Suppressor macrophage treated with lipopolysaccharide for 4 hours (primary cell): ENCODE measurements at regions not wholly inside any gene's neighbourhood (a gene's known extent, or its start where the extent isn't known, plus 50 kb on each side); places are given as distances from the start of the nearest gene placed in this dataset.
"Not testable (repeated sequence)": the region's sequence is repeated elsewhere in the genome, so short reads cannot be mapped to it uniquely, and the experiment has no call there.

ENCODE experiments used
- DNase-seq: peaks from one replicate; pipeline ENCODE4 v3.0.0-alpha.2; 2020

DNA sequence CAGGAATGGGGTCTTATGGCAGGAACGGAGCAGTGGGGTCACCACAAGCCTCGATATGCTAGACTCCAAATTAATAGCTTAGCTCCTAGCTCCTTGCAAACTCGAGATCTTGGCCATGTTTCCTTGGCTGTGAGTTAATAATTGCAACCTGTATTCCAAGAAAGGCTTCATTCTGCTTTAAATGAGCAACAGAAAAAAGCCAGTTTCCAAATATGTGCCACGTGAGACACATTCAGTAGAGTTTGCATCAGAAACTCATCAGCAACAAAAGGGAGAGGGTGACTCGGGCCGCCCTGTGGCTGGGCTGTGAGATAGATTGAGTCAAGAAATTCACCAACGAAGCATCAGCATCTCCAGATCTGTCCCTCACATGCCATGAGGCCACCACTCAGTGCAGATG is 112.0 kb downstream of the NPTX2 start:
- DNase-seq = no peak

DNA sequence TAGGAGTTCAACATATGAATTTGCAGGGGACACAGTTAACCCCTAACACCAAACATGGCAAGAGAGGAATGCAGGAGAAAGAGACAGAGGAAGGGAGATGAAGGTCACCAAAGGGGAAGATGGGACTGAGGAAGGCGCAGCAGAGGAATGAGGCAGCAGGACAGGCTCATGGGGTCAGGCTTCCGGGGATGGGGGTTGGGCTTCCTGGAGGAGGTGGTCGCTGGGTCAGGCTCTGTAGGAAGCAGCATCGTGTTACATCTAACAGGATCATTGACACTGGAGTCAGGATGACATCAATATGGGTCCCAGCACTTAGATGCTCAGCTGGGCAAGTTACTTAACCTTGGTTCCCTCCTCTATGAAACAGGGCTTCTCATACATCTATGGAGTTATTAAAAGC is 113.2 kb downstream of the NPTX2 start:
- DNase-seq = no peak

DNA sequence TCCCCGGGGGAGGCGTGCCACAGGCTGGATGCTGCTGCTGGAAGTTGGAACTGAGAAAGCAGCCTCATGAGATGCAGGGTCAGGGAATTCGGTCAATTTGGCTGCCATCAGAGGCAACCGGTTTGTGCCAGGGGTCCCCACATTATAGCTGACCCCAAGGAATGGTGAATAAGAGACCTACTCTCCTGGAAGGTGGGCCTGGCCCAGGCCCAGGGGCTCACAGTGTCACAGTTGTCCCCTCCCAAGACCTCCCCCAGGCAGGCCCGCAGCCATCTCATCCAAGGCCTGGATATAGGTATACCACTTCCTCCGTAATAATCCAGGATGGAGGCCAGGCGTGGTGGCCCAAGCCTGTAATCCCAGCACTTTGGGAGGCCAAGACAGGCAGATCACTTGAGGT is 114.6 kb downstream of the NPTX2 start:
- no peak for DNase-seq

DNA sequence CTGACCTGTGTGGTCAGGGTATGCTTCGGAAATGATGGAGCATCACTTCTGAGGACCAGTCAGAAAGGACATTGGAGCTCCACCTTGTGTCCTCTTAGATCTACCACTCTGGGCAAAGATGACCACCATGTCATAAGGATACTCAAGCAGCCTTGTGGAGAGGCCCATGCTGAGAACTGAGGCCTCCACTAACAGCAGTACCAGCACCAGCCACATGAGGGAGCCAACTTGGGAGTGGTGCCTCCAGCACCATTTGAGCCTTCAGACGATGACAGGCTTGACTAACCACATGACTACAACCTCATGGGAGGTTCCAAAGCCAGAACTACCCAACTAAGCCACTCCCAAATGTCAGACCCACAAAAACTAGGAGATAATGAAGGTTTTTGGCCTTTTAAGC is 116.0 kb downstream of the NPTX2 start:
- DNase-seq = peak; percentile 65

DNA sequence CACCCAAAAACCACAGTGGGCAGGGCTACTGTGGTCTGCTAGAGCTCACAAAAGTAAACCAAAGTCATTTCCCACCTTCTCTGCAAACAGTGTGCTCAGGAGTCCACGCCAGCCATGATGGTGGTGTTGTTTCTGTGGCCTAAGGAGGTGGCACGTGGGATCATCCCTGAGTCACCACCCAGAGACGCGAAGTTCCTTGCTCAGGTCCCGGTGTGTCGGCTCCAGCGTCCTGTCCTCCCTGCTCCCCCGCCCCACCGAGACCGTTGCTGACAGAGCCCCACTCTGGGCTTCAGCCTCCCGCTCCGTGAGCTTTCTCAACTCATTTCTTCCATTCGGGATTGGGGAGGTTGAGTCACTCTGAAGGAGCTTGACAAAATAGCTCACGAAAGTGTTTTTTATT is 118.7 kb downstream of the NPTX2 start:
- DNase-seq = no peak

DNA sequence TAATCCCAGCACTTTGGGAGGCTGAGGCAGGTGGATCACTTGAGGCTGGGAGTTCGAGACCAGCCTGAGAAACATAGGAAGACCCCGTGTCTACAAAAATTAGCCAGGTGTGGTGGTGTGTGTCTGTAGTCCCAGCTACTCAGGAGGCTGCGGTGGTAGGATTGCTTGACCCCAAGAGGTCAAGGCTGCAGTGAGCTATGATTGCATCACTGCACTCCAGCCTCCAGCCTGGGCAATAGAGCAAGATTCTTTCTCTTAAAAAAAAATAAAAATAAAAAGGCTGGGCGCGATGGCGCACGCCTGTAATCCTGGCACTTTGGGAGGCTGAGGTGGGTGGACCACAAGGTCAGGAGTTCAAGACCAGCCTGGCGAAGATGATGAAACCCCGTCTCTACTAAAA is 119.4 kb downstream of the NPTX2 start:
- not testable (repeated sequence) for DNase-seq

DNA sequence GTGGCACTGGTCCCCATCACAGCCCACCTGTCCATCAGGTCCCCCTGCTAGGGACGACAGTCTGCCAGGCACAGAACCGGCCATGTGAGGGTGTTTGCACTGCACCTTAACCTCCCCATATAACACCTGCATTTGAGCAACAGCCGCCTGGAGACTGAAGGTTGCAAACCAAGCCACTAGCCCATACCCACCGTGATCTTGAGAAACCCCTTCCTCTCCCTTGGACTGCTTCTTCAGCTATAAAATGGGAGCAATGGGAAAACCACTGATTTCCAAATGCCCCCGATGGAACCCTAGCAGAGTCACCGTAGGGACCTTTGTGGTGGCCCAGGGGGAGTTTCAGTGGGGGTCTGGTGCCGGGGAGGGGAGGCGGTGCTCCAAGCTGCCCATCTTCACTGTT is 120.1 kb downstream of the NPTX2 start:
- DNase-seq = no peak

DNA sequence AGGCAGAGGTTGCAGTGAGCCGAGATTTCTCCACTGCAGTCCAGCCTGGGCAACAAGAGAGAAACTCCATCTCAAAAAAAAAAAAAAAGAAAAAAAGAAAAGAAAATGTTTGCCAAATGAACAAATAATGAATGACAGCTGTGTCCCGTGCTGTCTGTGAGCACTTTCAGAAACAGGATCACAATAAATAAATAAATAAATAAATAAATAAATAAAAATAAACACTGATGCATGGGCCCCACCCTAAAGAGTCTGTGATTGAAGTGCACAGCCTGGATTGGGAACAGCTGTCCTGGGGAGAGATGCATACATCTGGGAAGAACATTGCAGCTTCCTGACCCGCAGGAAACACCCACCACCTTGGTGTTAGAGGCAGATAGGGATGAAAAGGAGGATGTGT is 123.6 kb downstream of the NPTX2 start:
- no peak for DNase-seq

DNA sequence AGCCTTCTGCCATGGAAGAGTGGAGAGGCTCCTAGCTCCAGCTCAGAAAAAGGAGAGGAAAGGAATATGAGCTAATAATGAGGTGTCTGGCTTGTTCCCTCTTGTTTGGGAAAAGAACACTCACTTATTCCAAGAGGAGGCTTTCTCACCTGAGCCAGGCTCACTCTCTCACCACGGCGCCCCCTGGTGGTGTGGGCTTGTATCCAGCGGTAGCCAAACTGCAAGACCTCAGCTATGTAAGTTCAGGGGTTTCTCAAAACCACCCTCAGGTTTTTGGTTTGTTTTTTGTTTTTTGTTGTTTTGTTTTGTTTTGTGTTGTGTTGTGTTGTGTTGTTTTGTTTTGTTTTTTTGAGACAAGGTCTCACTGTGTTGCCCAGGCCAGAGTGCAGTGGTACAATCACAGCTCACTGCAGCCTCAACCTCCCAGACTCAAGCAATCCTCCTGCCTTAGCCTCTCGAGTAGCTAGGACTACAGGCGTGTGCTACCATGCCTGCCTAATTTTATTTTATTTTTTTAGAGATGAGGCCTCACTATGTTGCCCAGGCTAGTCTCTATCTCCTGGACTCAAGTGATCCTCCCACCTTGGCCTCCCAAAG is 124.0 kb downstream of the TMEM130 start:
- DNase-seq = peak; percentile 76

DNA sequence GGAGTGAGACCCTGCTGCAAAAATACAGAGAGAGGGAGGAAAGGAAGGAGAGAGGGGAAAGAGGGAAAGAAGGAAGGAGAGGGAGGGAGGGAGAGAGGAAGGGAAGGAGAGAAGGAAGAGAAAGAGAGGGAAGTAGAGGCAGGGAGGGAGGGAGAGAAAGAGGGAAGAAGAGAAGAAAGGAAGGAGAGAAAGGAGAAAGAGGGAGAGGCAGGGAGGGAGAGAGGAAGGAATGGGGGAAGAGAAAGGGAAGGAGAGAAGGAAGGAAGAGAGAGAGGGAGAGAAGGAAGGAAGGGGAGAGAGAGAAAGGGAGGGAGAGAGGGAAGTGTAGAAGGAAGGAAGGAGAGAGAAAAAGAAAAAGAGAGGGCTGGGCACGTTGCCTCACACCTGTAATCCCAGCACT is 121.7 kb downstream of the TMEM130 start:
- DNase-seq = no peak

DNA sequence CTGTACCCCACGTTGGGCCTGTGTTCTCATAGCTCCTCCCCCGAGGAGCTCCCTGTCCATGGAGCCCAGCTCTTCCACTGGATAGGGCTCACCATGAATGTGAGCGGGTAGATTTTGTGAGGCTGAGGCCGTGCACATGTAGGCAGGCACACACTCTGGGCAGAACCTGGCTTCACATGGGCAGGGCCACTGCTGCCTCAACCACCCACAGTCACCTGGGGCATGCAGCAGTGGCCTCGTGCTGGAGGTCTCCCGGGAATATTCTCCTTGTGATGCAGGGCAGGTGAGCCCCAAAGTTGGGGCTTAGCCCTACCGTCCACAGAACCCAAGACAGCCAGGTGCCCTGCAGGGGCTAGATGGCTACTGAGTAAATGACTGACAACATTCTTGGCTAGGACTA is 116.6 kb downstream of the TMEM130 start:
- no peak for DNase-seq

DNA sequence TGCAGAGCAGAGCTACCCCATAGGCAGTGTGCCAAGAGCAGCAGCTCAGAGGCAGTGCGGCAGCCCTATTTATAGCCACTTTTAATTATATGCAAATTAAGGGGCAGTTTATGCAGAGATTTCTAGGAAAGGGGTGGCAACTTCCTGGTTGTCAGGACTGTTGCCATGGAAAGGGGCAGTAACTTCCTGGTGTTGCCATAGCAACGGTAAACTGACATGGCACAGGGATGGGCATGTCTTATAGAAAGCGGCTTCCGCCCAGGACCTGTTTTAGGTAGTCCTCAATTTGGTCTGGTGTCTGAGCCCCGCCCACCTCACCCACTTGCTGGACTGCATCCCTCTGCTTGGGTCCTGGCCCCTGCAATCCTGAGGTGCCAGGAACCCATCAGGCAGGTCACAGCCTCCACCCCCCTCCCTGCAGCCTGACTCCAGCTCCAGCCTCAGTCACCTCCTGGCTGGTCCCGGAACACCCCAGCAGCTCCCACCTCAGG is 115.8 kb downstream of the TMEM130 start:
- no peak for DNase-seq

DNA sequence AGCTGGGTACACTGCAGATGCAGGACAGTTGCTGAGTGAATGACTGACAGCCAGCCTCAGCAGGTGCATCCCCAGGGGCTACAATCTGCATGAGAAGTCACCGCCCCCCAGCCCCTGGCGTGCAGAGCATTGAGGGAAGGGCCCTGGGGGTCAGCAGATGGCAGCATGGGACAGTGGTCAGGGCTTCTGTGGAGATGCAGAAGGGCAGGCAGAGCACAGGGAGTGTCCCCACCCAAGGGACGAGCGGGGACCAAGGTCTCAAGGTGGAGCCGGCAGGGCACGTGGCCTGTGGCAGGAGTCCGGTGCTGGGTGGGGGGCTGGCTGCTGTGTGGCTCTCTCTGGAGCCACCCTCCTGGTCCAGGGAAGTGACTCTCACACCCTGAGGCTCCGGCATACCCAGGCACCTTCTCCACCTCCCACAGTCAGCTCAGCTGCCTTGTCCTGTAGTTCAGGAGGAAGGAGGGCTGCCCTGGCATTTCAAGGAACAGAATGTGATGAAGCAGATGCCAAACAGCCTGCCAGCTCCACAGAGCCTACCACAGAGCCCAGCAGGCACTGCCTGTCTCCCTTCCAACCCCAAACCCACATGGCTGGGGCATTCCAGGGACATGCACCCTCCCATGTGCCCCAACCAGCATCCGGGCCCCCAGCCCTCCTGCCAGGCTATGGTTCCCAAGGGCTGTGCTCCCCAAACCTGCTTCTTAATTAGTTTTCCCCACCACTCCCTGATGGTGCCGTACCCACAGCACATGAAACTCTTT is 114.5 kb downstream of the TMEM130 start:
- peak; percentile 5 for DNase-seq

DNA sequence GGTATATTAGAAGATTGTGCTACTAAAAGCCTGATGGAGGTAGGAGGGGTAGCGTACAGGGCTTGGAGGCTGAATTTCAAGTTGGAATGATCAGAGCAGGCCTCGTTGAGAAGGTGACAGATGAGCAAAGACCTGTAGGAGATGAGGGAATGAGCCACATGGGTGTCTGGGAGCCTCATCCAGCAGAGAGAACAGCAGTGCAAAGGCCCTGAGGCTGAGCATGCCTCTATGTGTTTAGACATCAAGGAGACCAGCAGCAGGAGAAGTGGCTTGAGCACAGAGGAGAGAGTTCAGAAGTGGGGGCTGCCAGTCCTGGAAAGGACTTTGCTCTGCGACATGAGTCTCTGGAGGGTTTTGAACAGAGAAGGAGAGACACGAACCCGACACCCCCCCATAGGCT is 111.7 kb downstream of the TMEM130 start:
- DNase-seq = no peak

DNA sequence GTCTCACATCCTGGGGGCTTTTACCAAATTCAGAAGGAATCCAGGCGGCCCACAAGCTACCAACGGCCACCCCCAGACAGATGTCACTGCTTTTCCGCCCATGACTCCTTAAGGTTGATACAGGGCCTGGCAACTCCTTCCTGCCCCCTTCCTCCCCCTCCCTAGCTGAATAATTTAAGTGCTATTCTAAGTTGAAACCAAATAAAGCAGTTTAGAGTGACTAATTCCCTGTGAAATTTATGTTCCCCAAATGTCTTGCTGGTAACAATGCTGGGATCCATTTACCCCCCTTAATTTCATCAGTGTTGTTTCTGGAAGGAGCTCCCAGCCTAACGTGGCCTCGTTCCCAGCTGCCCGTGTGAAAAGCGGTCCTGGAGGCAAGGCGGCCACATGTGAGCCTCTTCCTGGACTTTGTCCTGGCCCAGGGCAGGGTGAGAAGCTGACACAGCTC is 109.6 kb downstream of the TMEM130 start:
- no peak for DNase-seq

DNA sequence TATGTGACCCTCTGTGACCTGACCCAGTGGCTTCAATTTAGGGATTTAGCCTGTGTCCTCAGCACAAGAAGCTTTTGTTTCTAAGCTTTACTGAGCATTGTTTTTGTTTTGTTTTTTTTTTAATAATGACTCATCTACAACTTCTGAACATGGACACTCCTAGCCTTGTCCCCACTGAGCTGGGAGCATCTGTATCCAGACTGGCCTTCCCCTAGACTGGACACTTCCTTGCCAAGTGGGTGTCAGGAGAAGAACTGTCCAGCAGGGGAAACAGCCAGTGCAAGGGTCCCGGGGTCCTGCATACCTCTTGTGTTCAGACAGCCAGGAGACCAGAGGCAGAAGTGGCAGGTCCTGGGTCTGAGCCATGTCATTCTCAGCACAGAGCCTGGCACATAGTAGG is 108.6 kb downstream of the TMEM130 start:
- no peak for DNase-seq

DNA sequence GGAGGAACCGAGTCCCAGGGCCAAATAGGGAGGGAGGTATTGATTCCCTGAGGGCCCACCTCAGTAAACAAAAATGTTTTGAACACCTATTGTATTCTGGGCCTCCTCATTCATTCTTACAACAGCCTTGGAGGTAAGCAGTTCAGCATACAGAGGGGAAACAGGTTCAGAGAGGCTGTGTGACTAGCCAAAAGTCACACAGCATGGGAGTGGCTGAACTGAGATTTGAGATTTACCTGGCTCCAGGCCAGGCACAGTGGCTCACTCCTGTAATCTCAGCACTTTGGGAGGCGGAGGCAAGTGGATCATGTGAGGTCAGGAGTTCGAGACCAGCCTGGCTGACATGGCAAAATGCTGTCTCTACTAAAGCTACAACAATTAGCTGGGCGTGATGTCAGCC is 107.2 kb downstream of the TMEM130 start:
- no peak for DNase-seq

DNA sequence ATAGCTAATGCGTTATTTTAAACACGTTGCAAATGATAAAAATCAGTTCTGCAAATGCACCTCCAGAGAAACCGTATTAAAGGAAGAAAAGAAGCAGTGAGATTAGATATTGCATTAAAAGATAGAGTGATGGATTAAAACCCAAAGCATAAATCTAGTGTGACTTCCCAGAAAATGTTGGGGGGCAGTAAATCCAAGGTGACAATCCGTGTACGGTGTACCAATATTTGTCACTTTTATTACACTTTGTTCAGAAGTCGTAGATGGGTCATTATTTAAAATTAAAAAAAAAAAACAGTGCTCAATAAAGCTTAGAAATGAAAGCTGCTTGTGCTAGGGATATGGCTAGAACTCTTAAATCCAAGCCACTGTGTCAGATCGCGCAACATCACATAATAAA is 106.4 kb downstream of the TMEM130 start:
- no peak for DNase-seq

DNA sequence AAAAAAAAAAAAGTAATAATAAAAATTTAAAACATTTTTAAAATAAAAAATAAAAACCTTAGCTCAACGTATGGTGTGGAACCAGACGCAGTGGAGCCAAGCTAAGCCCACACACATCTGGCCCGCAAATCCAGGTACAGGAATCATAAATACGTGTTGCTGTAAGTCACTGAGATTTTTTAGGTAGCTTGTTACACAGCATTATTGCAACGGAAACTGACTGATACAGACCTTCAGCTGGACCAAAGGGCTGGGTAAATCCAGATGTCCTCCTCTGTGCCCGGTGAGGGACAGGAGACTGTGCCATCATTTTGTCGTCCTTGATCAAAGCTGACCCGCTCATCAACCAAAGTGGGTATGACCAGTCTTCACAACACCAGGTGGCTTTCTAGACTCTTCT is 104.9 kb downstream of the TMEM130 start:
- DNase-seq = no peak

DNA sequence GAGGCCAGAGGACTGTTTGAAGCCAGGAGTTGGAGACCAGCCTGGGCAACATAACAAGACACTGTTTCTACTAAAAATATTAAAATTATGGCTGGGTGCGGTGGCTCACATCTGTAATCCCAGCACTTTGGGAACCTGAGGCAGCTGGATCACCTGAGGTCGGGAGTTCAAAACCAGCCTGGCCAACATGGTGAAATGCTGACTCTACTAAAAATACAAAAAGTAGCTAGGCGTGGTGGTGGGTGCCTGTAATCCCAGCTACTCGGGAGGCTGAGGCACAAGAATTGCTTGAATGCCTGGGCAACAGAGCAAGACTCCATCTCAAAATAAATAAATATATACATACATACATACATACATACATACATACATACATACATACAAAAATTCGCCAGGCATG is 99.7 kb downstream of the TMEM130 start:
- DNase-seq = not testable (repeated sequence)

DNA sequence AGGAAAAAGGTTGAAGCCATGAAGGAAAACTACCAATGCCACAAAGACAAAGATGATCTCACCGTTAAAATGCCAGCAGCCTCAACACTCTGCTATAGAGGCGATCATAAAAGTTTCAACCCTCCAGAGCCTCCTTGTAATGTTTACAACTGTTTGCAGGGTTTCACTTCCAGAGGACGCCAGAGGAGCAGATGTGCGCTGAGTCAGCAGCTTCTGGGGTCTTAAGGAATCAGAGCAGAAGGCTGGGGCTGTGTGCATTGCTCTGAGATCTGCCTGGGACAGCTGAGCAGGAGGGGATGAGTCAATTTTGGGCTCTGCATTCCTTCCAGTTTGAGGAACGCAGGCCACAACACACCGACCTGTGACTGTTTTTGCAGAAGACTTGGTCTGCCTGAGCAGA is 98.3 kb downstream of the TMEM130 start:
- DNase-seq = peak; percentile 6

DNA sequence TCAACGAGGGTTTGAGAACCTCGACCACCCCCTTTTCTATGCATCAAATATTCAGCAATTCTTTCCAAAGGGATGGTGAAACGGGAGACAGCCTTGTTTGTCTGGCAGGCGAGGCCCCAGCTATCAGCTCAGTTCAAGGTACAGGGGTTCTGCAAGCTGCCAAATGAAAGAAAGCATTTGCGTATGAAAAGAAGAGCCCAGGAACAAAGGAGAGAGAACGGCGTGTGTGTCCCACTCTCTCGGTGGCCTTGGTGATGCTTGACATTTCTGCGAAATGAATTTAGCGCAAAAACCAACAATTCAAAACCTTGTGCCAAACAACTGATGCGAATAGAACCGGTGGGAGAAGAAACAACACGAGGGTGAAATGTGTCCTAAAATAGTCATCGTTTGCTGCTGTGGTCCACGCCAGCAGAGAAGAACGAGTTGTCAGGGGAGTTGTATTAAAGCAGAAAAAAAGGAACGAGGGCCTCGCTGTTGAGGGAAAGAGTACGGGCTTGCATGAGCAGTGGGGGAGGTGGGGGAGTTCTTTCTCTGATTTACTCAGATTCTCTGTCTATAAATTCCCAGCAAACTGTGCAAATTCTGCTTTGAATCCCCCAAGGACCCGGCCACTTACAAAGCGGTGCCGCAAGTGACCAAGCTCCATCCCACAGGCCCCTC is 97.7 kb downstream of the TMEM130 start:
- no peak for DNase-seq

DNA sequence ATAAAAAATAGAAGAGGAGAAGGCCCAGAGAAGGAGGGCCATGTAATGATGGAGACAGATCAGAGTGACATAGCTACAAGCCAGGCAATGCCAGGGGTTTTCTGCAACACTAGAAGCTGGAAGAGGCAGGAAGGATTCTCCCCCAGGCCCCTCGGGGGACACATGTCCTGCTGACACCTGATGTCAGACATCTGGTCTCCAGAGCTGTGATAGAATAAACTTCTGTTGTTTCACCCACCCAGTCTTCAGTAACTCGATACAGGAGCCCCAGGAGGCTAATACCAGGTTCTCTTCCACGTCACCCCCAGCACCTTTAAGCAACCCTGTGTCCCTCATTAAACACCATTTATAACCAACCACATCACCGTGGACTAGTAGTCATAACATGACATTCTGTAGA is 94.9 kb downstream of the TMEM130 start:
- DNase-seq = no peak

DNA sequence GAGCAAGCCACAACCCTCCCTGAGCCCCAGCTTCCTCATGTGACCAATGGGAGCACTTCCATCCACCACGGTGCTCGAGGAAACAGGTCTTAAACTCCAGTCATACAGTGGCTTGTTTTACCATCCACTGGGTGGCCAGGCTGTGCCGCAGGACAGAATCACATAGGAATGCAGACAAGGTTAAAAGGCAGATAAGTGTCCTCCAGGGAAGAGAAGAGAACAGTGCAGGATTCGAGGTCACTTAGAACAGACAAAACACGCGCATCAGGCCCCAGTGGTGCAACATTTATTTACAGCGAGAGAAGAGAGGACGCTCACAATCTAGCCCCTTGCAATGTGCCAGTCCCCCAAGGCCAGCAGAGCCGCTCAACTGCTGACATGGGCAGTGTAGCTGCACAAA is 92.8 kb downstream of the TMEM130 start:
- DNase-seq = no peak
